ENCODE measurements at regions not wholly inside any gene's neighbourhood (a gene's known extent, or its start where the extent isn't known, plus 50 kb on each side); places are given as distances from the start of the nearest gene placed in this dataset.

- Histone ChIP-seq H3K27ac (no peak overlapping the region), H3K36me3 (no peaks in the 10 kb centered on the region), H3K9me3 (ENCODE audit: low read depth) (no peaks in the 10 kb centered on the region), H3K27me3 (no peaks in the 10 kb centered on the region), H3K4me3 (no peak overlapping the region), H3K4me1 (ENCODE audit: low read depth) (no peaks in the 10 kb centered on the region)
- no peak for TF ChIP-seq CTCF (IDR thresholded peaks at IDR 0.05; ENCODE audit: low read depth, low read length)
- DNase-seq (ENCODE audit: low read depth in 1 of 2, low spot score in 1 of 2), result peak in 1 of 2 donors; percentile 88
These were observed 630.4 kb upstream of the TBL1XR1 start for GRCh38 chr3:177827511-177828207.

DNA sequence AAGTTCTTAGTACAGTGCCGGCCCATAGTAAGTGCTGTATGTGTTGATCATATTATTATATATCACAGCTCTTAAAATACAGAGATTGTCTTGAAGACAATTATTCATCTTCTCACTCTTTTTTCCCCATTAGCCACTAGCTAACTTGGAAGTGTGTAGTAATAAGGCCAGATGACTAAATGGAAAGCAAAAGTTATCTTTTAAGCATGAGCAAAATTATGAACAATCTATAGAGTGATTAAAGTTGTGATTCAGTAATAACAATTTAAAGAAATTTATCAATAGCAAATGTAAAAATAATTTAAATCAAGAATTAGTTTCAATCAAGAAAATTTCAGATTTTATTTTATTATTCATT is 630.9 kb upstream of the TBL1XR1 start:
- no peak for DNase-seq (ENCODE audit: low read depth in 1 of 2, low spot score in 1 of 2)
- Histone ChIP-seq H3K9me3 (ENCODE audit: low read depth) (no peaks in the 10 kb centered on the region), H3K4me1 (ENCODE audit: low read depth) (no peaks in the 10 kb centered on the region), H3K4me3 (no peak overlapping the region), H3K36me3 (no peaks in the 10 kb centered on the region), H3K27me3 (no peaks in the 10 kb centered on the region), H3K27ac (no peak overlapping the region)
- TF ChIP-seq CTCF (IDR thresholded peaks at IDR 0.05; ENCODE audit: low read depth, low read length), result no peak

DNA sequence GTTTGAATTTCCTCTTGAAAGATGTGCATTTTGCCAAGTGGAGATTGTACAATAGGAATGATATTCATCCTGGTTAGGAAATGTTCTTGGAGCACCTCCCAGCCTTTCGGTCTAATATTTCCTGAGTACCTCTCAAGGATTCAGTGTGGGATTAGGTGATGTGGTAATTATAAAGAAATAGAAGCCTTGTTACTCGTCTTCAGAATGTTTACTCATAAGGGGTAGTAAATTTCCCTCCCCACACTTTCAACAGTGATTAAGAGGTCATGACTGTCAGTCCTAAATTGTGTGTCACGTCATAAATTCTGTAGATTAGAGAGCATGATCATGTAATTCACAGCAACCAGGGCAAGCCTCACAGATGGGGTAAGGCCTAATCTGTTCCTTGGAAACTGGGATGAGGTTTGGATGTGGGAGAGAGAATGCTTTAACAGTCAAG is 633.1 kb upstream of the TBL1XR1 start:
- Histone ChIP-seq H3K4me3 (no peak overlapping the region), H3K4me1 (ENCODE audit: low read depth) (no peaks in the 10 kb centered on the region), H3K27me3 (no peaks in the 10 kb centered on the region), H3K9me3 (ENCODE audit: low read depth) (no peaks in the 10 kb centered on the region), H3K36me3 (no peaks in the 10 kb centered on the region), H3K27ac (no peak overlapping the region)
- peak in 1 of 2 donors; percentile 98 for DNase-seq (ENCODE audit: low read depth in 1 of 2, low spot score in 1 of 2)
- no peak for TF ChIP-seq CTCF (IDR thresholded peaks at IDR 0.05; ENCODE audit: low read depth, low read length)

GRCh38 chr3:177831361-177831760 is 634.1 kb upstream of the TBL1XR1 start:
- Histone ChIP-seq H3K4me3 (no peak overlapping the region), H3K9me3 (ENCODE audit: low read depth) (no peaks in the 10 kb centered on the region), H3K27ac (no peak overlapping the region), H3K36me3 (no peaks in the 10 kb centered on the region), H3K27me3 (no peaks in the 10 kb centered on the region), H3K4me1 (ENCODE audit: low read depth) (no peaks in the 10 kb centered on the region)
- no peak for DNase-seq (ENCODE audit: low read depth in 1 of 2, low spot score in 1 of 2)
- TF ChIP-seq CTCF (IDR thresholded peaks at IDR 0.05; ENCODE audit: low read depth, low read length), result no peak

DNA sequence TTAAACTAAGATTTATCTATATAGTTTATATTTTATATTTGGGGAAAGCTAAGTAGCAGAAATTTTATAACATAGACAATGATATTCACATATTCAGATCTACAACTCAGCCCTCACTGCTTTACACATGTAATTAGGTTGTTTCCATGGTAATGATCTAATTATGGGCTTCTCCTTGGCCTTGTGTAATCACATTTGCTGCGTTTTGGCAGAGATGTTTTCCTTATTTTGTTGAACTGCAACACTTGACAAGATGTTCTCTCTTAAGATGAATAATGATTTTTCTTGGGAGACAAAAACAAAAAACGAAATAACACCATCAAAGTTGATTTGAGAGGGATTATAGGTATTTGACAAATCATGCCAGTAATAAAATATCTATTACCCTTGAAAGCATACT is 635.6 kb upstream of the TBL1XR1 start:
- no peak overlapping the region for H3K4me3 ChIP-seq
- TF ChIP-seq CTCF (IDR thresholded peaks at IDR 0.05; ENCODE audit: low read depth, low read length), result no peak
- no peak overlapping the region for H3K27ac ChIP-seq
- H3K36me3 ChIP-seq, result no peaks in the 10 kb centered on the region
- DNase-seq (ENCODE audit: low read depth in 1 of 2, low spot score in 1 of 2), result peak in 1 of 2 donors; percentile 60
- H3K4me1 ChIP-seq (ENCODE audit: low read depth), result no peaks in the 10 kb centered on the region
- no peaks in the 10 kb centered on the region for H3K27me3 ChIP-seq
- H3K9me3 ChIP-seq (ENCODE audit: low read depth), result no peaks in the 10 kb centered on the region
